Lower leg skin (tissue), 4 donors: ENCODE measurements at regions not wholly inside any gene's neighbourhood (a gene's known extent, or its start where the extent isn't known, plus 50 kb on each side); places are given as distances from the start of the nearest gene placed in this dataset.

ENCODE experiments used
- DNase-seq, 2 donors: peaks; one replicate each; pipeline ENCODE4 v3.0.0-alpha.2; 2019; ENCODE audit warnings: low spot score in 2 of 2
- H3K4me3 ChIP-seq: fragments of 200-600 bp; sonication (generic); 2 replicates; pipeline ENCODE4 v1.5.1; 2017; ENCODE audit warnings: mild to moderate bottlenecking, low read depth; ENCODE audit not compliant: poor library complexity, severe bottlenecking
- POLR2A ChIP-seq, 2 donors: fragments of 450-650 bp; IDR thresholded peaks; one replicate each; pipeline ENCODE4 v1.6.1; 2016 to 2017; ENCODE audit warnings: antibody characterized with exemption in 2 of 2, mild to moderate bottlenecking in 1 of 2, moderate library complexity in 1 of 2
- WGBS, 2 donors: methylation state at CpG; one replicate each; pipeline ENCODE4 v1.1.5; 2018; 5-methylcytosine and 5-hydroxymethylcytosine counted together
- intact Hi-C: fragments of 100-400 bp; cut with DNase I; formaldehyde crosslinking; loops from one replicate; pipeline ENCODE4 v1.15.0; 2023; ENCODE audit warnings: low total_unique reads
- TF ChIP-seq, protein P1 (sequence below), 3 donors: fragments of 450-650 bp; IDR thresholded peaks; one replicate each; pipeline ENCODE4 v1.5.1; 2016; ENCODE audit warnings: antibody characterized with exemption in 3 of 3, mild to moderate bottlenecking in 3 of 3, moderate library complexity in 2 of 3

- WGBS, 2 donors, result 77 to 80% methylated on average over 2 of the region's 2 CpGs
- DNase-seq, result no peak
- no peak overlapping the region for H3K4me3 ChIP-seq
- intact Hi-C loops, result no loop called here
- no peak for TF ChIP-seq POLR2A (IDR thresholded peaks at IDR 0.05)
- TF ChIP-seq, protein P1, sequence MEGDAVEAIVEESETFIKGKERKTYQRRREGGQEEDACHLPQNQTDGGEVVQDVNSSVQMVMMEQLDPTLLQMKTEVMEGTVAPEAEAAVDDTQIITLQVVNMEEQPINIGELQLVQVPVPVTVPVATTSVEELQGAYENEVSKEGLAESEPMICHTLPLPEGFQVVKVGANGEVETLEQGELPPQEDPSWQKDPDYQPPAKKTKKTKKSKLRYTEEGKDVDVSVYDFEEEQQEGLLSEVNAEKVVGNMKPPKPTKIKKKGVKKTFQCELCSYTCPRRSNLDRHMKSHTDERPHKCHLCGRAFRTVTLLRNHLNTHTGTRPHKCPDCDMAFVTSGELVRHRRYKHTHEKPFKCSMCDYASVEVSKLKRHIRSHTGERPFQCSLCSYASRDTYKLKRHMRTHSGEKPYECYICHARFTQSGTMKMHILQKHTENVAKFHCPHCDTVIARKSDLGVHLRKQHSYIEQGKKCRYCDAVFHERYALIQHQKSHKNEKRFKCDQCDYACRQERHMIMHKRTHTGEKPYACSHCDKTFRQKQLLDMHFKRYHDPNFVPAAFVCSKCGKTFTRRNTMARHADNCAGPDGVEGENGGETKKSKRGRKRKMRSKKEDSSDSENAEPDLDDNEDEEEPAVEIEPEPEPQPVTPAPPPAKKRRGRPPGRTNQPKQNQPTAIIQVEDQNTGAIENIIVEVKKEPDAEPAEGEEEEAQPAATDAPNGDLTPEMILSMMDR (IDR thresholded peaks at IDR 0.05), result no peak
Measured at GRCh38 chr7:121558288-121558687, 162.2 kb upstream of the FAM3C start.

- TF ChIP-seq, protein P1 (IDR thresholded peaks at IDR 0.05), result no peak
- no peak for TF ChIP-seq POLR2A (IDR thresholded peaks at IDR 0.05)
- intact Hi-C loops, result no loop called here
- H3K4me3 ChIP-seq, result no peak overlapping the region
- no peak for DNase-seq
- 94 to 95% methylated on average over 4 of the region's 4 CpGs for WGBS, 2 donors
Measured at GRCh38 chr7:121557034-121557892, 161.2 kb upstream of the FAM3C start.

DNA sequence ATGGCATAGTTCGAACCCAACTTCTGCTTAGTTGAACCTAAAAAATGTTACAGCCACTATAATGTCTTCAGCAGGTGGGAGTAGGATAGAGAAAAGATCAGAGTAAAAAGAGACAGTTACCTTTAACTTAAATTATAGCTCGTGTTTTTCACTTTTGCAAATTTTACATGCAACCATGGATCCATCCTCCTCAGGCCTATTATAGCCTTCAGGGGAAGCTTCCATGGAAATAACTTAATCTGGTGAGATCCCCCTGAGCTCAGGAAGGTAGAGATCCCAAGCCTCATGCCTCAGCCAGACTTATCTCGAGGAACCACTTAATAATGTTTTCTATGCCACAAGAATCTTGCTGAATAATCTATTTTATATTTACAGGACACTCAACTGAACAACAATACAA is 159.4 kb upstream of the FAM3C start:
- DNase-seq, result no peak
- intact Hi-C loops, result no loop called here
- H3K4me3 ChIP-seq, result no peak overlapping the region
- TF ChIP-seq POLR2A (IDR thresholded peaks at IDR 0.05), result no peak
- TF ChIP-seq, protein P1 (IDR thresholded peaks at IDR 0.05), result no peak
- 88 to 94% methylated on average over 3 of the region's 3 CpGs for WGBS, 2 donors

GRCh38 chr7:121547544-121548092 is 151.5 kb upstream of the FAM3C start:
- intact Hi-C loops, result loop anchor here (5.0 kb wide), 1 partner anchor 180 kb away; no protein-coding TSS in a partner anchor
- H3K4me3 ChIP-seq, result no peak overlapping the region
- WGBS, 2 donors, result 0 to 2% methylated on average over 3 of the region's 3 CpGs
- DNase-seq, result no peak
- no peak for TF ChIP-seq POLR2A (IDR thresholded peaks at IDR 0.05)
- TF ChIP-seq, protein P1 (IDR thresholded peaks at IDR 0.05), result peak in 1 of 3 donors; percentile 36

GRCh38 chr7:121546632-121547543 is 150.8 kb upstream of the FAM3C start:
- intact Hi-C loops, result loop anchor here (5.0 kb wide), 1 partner anchor 180 kb away; no protein-coding TSS in a partner anchor
- TF ChIP-seq, protein P1 (IDR thresholded peaks at IDR 0.05), result no peak
- TF ChIP-seq POLR2A (IDR thresholded peaks at IDR 0.05), result no peak
- WGBS, 2 donors, result 80 to 93% methylated on average over 4 of the region's 4 CpGs
- no peak overlapping the region for H3K4me3 ChIP-seq
- DNase-seq, result no peak
